ENCODE measurements at regions not wholly inside any gene's neighbourhood (a gene's known extent, or its start where the extent isn't known, plus 50 kb on each side); places are given as distances from the start of the nearest gene placed in this dataset.

GRCh38 chr13:62126400-62126799 lies 710.8 kb upstream of the PCDH20 start:
- ChIA-PET CTCF (no interaction called here), POLR2A (no interaction called here)
- DNase-seq (ENCODE audit: low spot score): no peak

More at GRCh38 chr13:62126400-62126799, 710.8 kb upstream of the PCDH20 start:
- TF ChIP-seq SMAD4 (CRISPR knock-in tag; IDR thresholded peaks at IDR 0.05) (no peak), ELF4 (CRISPR knock-in tag; IDR thresholded peaks at IDR 0.05; ENCODE audit: low read depth) (no peak), ARID4B (CRISPR knock-in tag; IDR thresholded peaks at IDR 0.05; ENCODE audit: borderline replicate concordance) (no peak), ZNF532 (CRISPR knock-in tag; IDR thresholded peaks at IDR 0.05; ENCODE audit: borderline replicate concordance) (no peak), NFATC4 (CRISPR knock-in tag; IDR thresholded peaks at IDR 0.05) (no peak), ZNF512 (CRISPR knock-in tag; IDR thresholded peaks at IDR 0.05; ENCODE audit: borderline replicate concordance) (no peak), ZNF232 (CRISPR knock-in tag; IDR thresholded peaks at IDR 0.05) (no peak), AR (CRISPR knock-in tag; IDR thresholded peaks at IDR 0.05) (no peak), HMGA2 (CRISPR knock-in tag; IDR thresholded peaks at IDR 0.05) (no peak), ETV6 (CRISPR knock-in tag; IDR thresholded peaks at IDR 0.05) (no peak), E2F4 (CRISPR knock-in tag; IDR thresholded peaks at IDR 0.05; ENCODE audit: borderline replicate concordance, low read depth) (no peak), SP1 (CRISPR knock-in tag; conservative IDR thresholded peaks at IDR 0.05) (no peak), NFE2L1 (CRISPR knock-in tag; IDR thresholded peaks at IDR 0.05) (no peak), MXD4 (CRISPR knock-in tag; IDR thresholded peaks at IDR 0.05; ENCODE audit: borderline replicate concordance) (no peak)
- Mint-ChIP-seq H3K36me3 (peaks cover 3% of the 10 kb centered on the region), H3K4me1 (peaks cover 20% of the 10 kb centered on the region), H3K9me3 (peaks cover 12% of the 10 kb centered on the region), H3K4me3 (no peak overlapping the region), H3K27ac (no peak overlapping the region), H3K27me3 (ENCODE audit: low read depth) (no peaks in the 10 kb centered on the region)
- ATAC-seq: no peak
